PC-3 (cell line): ENCODE measurements at regions not wholly inside any gene's neighbourhood (a gene's known extent, or its start where the extent isn't known, plus 50 kb on each side); places are given as distances from the start of the nearest gene placed in this dataset.

ENCODE experiments used
- CTCF ChIP-seq: fragments of 300-600 bp; sonication (generic); conservative IDR thresholded peaks from 2 replicates; pipeline ENCODE4 v1.5.1; 2017; ENCODE audit warnings: antibody characterized with exemption, low read depth, mild to moderate bottlenecking, low read length
- EZH2phosphoT487 ChIP-seq: fragments of 300-600 bp; sonication (generic); IDR thresholded peaks from 2 replicates; pipeline ENCODE4 v1.6.1; 2018; ENCODE audit warnings: mild to moderate bottlenecking, antibody characterized with exemption, low read length, borderline replicate concordance

GRCh38 chr1:209276321-209276720 lies 307.2 kb upstream of the CAMK1G start:
- TF ChIP-seq EZH2phosphoT487: no peak
- TF ChIP-seq CTCF: no peak
